SJSA1 (cell line): ENCODE measurements at regions not wholly inside any gene's neighbourhood (a gene's known extent, or its start where the extent isn't known, plus 50 kb on each side); places are given as distances from the start of the nearest gene placed in this dataset.
"Not testable (repeated sequence)": the region's sequence is repeated elsewhere in the genome, so short reads cannot be mapped to it uniquely, and the experiment has no call there.

Source experiments
- DNase-seq, 2 experiments: peaks; one replicate each; pipeline ENCODE4 v3.0.0-alpha.2; 2015 to 2020; ENCODE audit warnings: low spot score in 2 of 2, low read depth in 1 of 2
- H3K27ac ChIP-seq: fragments of 250-450 bp; sonication (Bioruptor Pico); 2 replicates; pipeline ENCODE4 v1.5.1; 2020; ENCODE audit warnings: mild to moderate bottlenecking, moderate library complexity
- H3K27me3 ChIP-seq: fragments of 250-450 bp; sonication (Bioruptor Pico); replicated peaks from 2 replicates; pipeline ENCODE4 v1.5.1; 2020; ENCODE audit warnings: mild to moderate bottlenecking, moderate library complexity
- H3K36me3 ChIP-seq: fragments of 250-450 bp; sonication (Bioruptor Pico); 2 replicates; pipeline ENCODE4 v1.5.1; 2020; ENCODE audit warnings: mild to moderate bottlenecking
- H3K4me1 ChIP-seq: fragments of 250-450 bp; sonication (Bioruptor Pico); replicated peaks from 2 replicates; pipeline ENCODE4 v1.6.1; 2021; ENCODE audit warnings: mild to moderate bottlenecking
- H3K4me3 ChIP-seq: fragments of 250-450 bp; sonication (Bioruptor Pico); 2 replicates; pipeline ENCODE4 v1.5.1; 2020; ENCODE audit warnings: mild to moderate bottlenecking
- H3K9me3 ChIP-seq: fragments of 250-450 bp; sonication (Bioruptor Pico); replicated peaks from 2 replicates; pipeline ENCODE4 v1.5.1; 2020; ENCODE audit warnings: mild to moderate bottlenecking

GRCh38 chr4:31236020-31236638, 516.0 kb downstream of the PCDH7 start:
- Histone ChIP-seq H3K27me3 (no peaks in the 10 kb centered on the region), H3K9me3 (no peaks in the 10 kb centered on the region), H3K27ac (no peak overlapping the region), H3K4me1 (no peaks in the 10 kb centered on the region), H3K36me3 (no peaks in the 10 kb centered on the region), H3K4me3 (no peak overlapping the region)
- DNase-seq, result no peak

- Histone ChIP-seq H3K27me3 (no peaks in the 10 kb centered on the region), H3K4me1 (no peaks in the 10 kb centered on the region), H3K9me3 (no peaks in the 10 kb centered on the region), H3K36me3 (no peaks in the 10 kb centered on the region), H3K27ac (no peak overlapping the region), H3K4me3 (no peak overlapping the region)
- DNase-seq, result no peak
Observed at GRCh38 chr4:31236639-31237173, 516.5 kb downstream of the PCDH7 start.

GRCh38 chr4:31237233-31237632, 517.1 kb downstream of the PCDH7 start:
- Histone ChIP-seq H3K4me3 (no peak overlapping the region), H3K36me3 (no peaks in the 10 kb centered on the region), H3K27ac (no peak overlapping the region), H3K4me1 (no peaks in the 10 kb centered on the region), H3K27me3 (no peaks in the 10 kb centered on the region), H3K9me3 (no peaks in the 10 kb centered on the region)
- DNase-seq, result no peak

- no peak overlapping the region for H3K27ac ChIP-seq
- DNase-seq, result no peak
- H3K9me3 ChIP-seq, result no peaks in the 10 kb centered on the region
- no peaks in the 10 kb centered on the region for H3K27me3 ChIP-seq
- no peaks in the 10 kb centered on the region for H3K4me1 ChIP-seq
- H3K36me3 ChIP-seq, result no peaks in the 10 kb centered on the region
- H3K4me3 ChIP-seq, result no peak overlapping the region
Observed at GRCh38 chr4:31239886-31240285, 519.7 kb downstream of the PCDH7 start.

- no peaks in the 10 kb centered on the region for H3K9me3 ChIP-seq
- H3K36me3 ChIP-seq, result no peaks in the 10 kb centered on the region
- no peak overlapping the region for H3K4me3 ChIP-seq
- DNase-seq, result no peak
- H3K27me3 ChIP-seq, result no peaks in the 10 kb centered on the region
- H3K4me1 ChIP-seq, result no peaks in the 10 kb centered on the region
- no peak overlapping the region for H3K27ac ChIP-seq
Observed at GRCh38 chr4:31241504-31242106, 521.4 kb downstream of the PCDH7 start.

- H3K4me3 ChIP-seq, result no peak overlapping the region
- H3K4me1 ChIP-seq, result no peaks in the 10 kb centered on the region
- no peak overlapping the region for H3K27ac ChIP-seq
- H3K9me3 ChIP-seq, result no peaks in the 10 kb centered on the region
- H3K36me3 ChIP-seq, result no peaks in the 10 kb centered on the region
- no peaks in the 10 kb centered on the region for H3K27me3 ChIP-seq
- no peak for DNase-seq
Observed at GRCh38 chr4:31246856-31247255, 526.7 kb downstream of the PCDH7 start.

GRCh38 chr4:31259119-31259518, 539.0 kb downstream of the PCDH7 start:
- Histone ChIP-seq H3K9me3 (no peaks in the 10 kb centered on the region), H3K27me3 (no peaks in the 10 kb centered on the region), H3K36me3 (no peaks in the 10 kb centered on the region), H3K4me3 (no peak overlapping the region), H3K27ac (no peak overlapping the region), H3K4me1 (no peaks in the 10 kb centered on the region)
- DNase-seq, result no peak

- no peak overlapping the region for H3K4me3 ChIP-seq
- H3K9me3 ChIP-seq, result no peaks in the 10 kb centered on the region
- H3K27ac ChIP-seq, result no peak overlapping the region
- no peak for DNase-seq
- H3K27me3 ChIP-seq, result no peaks in the 10 kb centered on the region
- H3K4me1 ChIP-seq, result no peaks in the 10 kb centered on the region
- H3K36me3 ChIP-seq, result no peaks in the 10 kb centered on the region
Observed at GRCh38 chr4:31261632-31262031, 541.5 kb downstream of the PCDH7 start.

- H3K4me3 ChIP-seq, H3K36me3 ChIP-seq, H3K4me1 ChIP-seq, H3K9me3 ChIP-seq, DNase-seq, H3K27ac ChIP-seq, H3K27me3 ChIP-seq: not testable (repeated sequence)
Observed at GRCh38 chr4:31266094-31266493, 545.9 kb downstream of the PCDH7 start.

GRCh38 chr4:31272331-31273061, 552.3 kb downstream of the PCDH7 start:
- Histone ChIP-seq H3K4me3 (no peak overlapping the region), H3K27me3 (no peaks in the 10 kb centered on the region), H3K4me1 (no peaks in the 10 kb centered on the region), H3K9me3 (no peaks in the 10 kb centered on the region), H3K27ac (no peak overlapping the region), H3K36me3 (no peaks in the 10 kb centered on the region)
- DNase-seq, result no peak

GRCh38 chr4:31275906-31276305, 555.7 kb downstream of the PCDH7 start:
- no peak overlapping the region for H3K4me3 ChIP-seq
- H3K4me1 ChIP-seq, result no peaks in the 10 kb centered on the region
- no peaks in the 10 kb centered on the region for H3K9me3 ChIP-seq
- no peak overlapping the region for H3K27ac ChIP-seq
- DNase-seq, result no peak
- H3K36me3 ChIP-seq, result no peaks in the 10 kb centered on the region
- no peaks in the 10 kb centered on the region for H3K27me3 ChIP-seq

- Histone ChIP-seq H3K27ac (no peak overlapping the region), H3K36me3 (no peaks in the 10 kb centered on the region), H3K4me3 (no peak overlapping the region), H3K27me3 (no peaks in the 10 kb centered on the region), H3K9me3 (no peaks in the 10 kb centered on the region), H3K4me1 (no peaks in the 10 kb centered on the region)
- DNase-seq, result no peak
Observed at GRCh38 chr4:31283679-31284078, 563.5 kb downstream of the PCDH7 start.

- no peak overlapping the region for H3K4me3 ChIP-seq
- H3K27me3 ChIP-seq, result no peaks in the 10 kb centered on the region
- DNase-seq, result no peak
- H3K4me1 ChIP-seq, result no peaks in the 10 kb centered on the region
- no peaks in the 10 kb centered on the region for H3K36me3 ChIP-seq
- no peaks in the 10 kb centered on the region for H3K9me3 ChIP-seq
- H3K27ac ChIP-seq, result no peak overlapping the region
Observed at GRCh38 chr4:31290836-31291235, 570.7 kb downstream of the PCDH7 start.

- Histone ChIP-seq H3K9me3 (no peaks in the 10 kb centered on the region), H3K27ac (no peak overlapping the region), H3K4me3 (no peak overlapping the region), H3K27me3 (no peaks in the 10 kb centered on the region), H3K4me1 (no peaks in the 10 kb centered on the region), H3K36me3 (no peaks in the 10 kb centered on the region)
- DNase-seq, result no peak
Observed at GRCh38 chr4:31291238-31291637, 571.1 kb downstream of the PCDH7 start.
